ENCODE measurements at regions not wholly inside any gene's neighbourhood (a gene's known extent, or its start where the extent isn't known, plus 50 kb on each side); places are given as distances from the start of the nearest gene placed in this dataset.

GRCh38 chr13:62168891-62169290, 753.2 kb upstream of the PCDH20 start:
- ChIA-PET CTCF (no interaction called here), POLR2A (no interaction called here)
- no peak overlapping the region for H3K27ac ChIP-seq (ENCODE audit: insufficient read depth, low read depth, low read length)
- no peaks in the 10 kb centered on the region for H3K79me2 ChIP-seq (ENCODE audit: control insufficient read depth, insufficient read depth, low read length)
- FAIRE-seq, result no peak
- TF ChIP-seq POLR2A (IDR thresholded peaks at IDR 0.05; ENCODE audit: low read depth, low read length), result no peak
- TF ChIP-seq JUN (IDR thresholded peaks at IDR 0.05; ENCODE audit: borderline replicate concordance, insufficient read depth, insufficient read length, low read depth), result no peak
- TF ChIP-seq FOS (IDR thresholded peaks at IDR 0.05; ENCODE audit: borderline replicate concordance, insufficient read depth, low read length), result no peak
- no peak for TF ChIP-seq EZH2 (IDR thresholded peaks at IDR 0.05; ENCODE audit: borderline replicate concordance, low read depth, low read length, severe bottlenecking)
- TF ChIP-seq MYC (IDR thresholded peaks at IDR 0.05; ENCODE audit: low read depth, low read length), result no peak
- no peak for TF ChIP-seq MAX (IDR thresholded peaks at IDR 0.05; ENCODE audit: insufficient read depth, insufficient read length)
- no peak overlapping the region for H3K4me3 ChIP-seq (replicated peaks in 1 of 3; ENCODE audit: insufficient read depth in 1 of 3, low read depth in 1 of 3, low read length in 3 of 3)
- no peaks in the 10 kb centered on the region for H3K9me1 ChIP-seq (replicated peaks; ENCODE audit: control insufficient read depth, extremely low read depth, insufficient read depth, low read length)
- H3K4me1 ChIP-seq (ENCODE audit: control insufficient read depth, extremely low read depth, insufficient read depth, low read length), result no peaks in the 10 kb centered on the region
- no peaks in the 10 kb centered on the region for H4K20me1 ChIP-seq (replicated peaks; ENCODE audit: control insufficient read depth, extremely low read depth, insufficient read depth, low read length)
- H2AFZ ChIP-seq (ENCODE audit: low read depth, low read length), result no peak overlapping the region
- no peak for DNase-seq (ENCODE audit: low read depth, low spot score)
- no TSS peak for BruUV-seq (replicated peaks)
- H3K36me3 ChIP-seq (ENCODE audit: control insufficient read depth in 2 of 2, extremely low read depth in 1 of 2, insufficient read depth in 2 of 2, low read length in 2 of 2), result no peaks in the 10 kb centered on the region
- no peak overlapping the region for H3K9ac ChIP-seq (replicated peaks; ENCODE audit: extremely low read depth, insufficient read depth, low read length)
- no peaks in the 10 kb centered on the region for H3K9me3 ChIP-seq (replicated peaks; ENCODE audit: control insufficient read depth, insufficient read depth, low read length)
- no peak overlapping the region for H3K4me2 ChIP-seq (ENCODE audit: insufficient read depth, low read length)
- intact Hi-C loops (cut with micrococcal nuclease) (no loop called here), dilution Hi-C loops (cut with MboI; ENCODE audit: extremely low pct_ligation_motif_present, low sequenced_read_pairs) (no loop called here)
- H3K27me3 ChIP-seq (ENCODE audit: control insufficient read depth in 2 of 2, insufficient read depth in 2 of 2, low read length in 2 of 2), result no peaks in the 10 kb centered on the region

- no peak for DNase-seq (ENCODE audit: low read depth, low spot score)
- Histone ChIP-seq H3K27me3 (ENCODE audit: control insufficient read depth in 2 of 2, insufficient read depth in 2 of 2, low read length in 2 of 2) (no peaks in the 10 kb centered on the region), H3K4me3 (replicated peaks in 1 of 3; ENCODE audit: insufficient read depth in 1 of 3, low read depth in 1 of 3, low read length in 3 of 3) (no peak overlapping the region), H2AFZ (ENCODE audit: low read depth, low read length) (no peak overlapping the region), H3K4me1 (ENCODE audit: control insufficient read depth, extremely low read depth, insufficient read depth, low read length) (no peaks in the 10 kb centered on the region), H4K20me1 (replicated peaks; ENCODE audit: control insufficient read depth, extremely low read depth, insufficient read depth, low read length) (no peaks in the 10 kb centered on the region), H3K9ac (replicated peaks; ENCODE audit: extremely low read depth, insufficient read depth, low read length) (no peak overlapping the region), H3K9me3 (replicated peaks; ENCODE audit: control insufficient read depth, insufficient read depth, low read length) (no peaks in the 10 kb centered on the region), H3K27ac (ENCODE audit: insufficient read depth, low read depth, low read length) (no peak overlapping the region), H3K79me2 (ENCODE audit: control insufficient read depth, insufficient read depth, low read length) (no peaks in the 10 kb centered on the region), H3K9me1 (replicated peaks; ENCODE audit: control insufficient read depth, extremely low read depth, insufficient read depth, low read length) (no peaks in the 10 kb centered on the region), H3K36me3 (ENCODE audit: control insufficient read depth in 2 of 2, extremely low read depth in 1 of 2, insufficient read depth in 2 of 2, low read length in 2 of 2) (no peaks in the 10 kb centered on the region), H3K4me2 (ENCODE audit: insufficient read depth, low read length) (no peak overlapping the region)
- POLR2A ChIA-PET, result no interaction called here
- intact Hi-C loops (cut with micrococcal nuclease), result no loop called here
- CTCF ChIA-PET, result no interaction called here
- BruUV-seq (replicated peaks), result no TSS peak
- no peak for FAIRE-seq
- TF ChIP-seq GATA2 (IDR thresholded peaks at IDR 0.05; ENCODE audit: insufficient read depth, insufficient read length, low read depth, low read length), result no peak
- no peak for TF ChIP-seq MYC (IDR thresholded peaks at IDR 0.05; ENCODE audit: low read depth, low read length)
- no peak for TF ChIP-seq POLR2A (IDR thresholded peaks at IDR 0.05; ENCODE audit: low read depth, low read length)
- no peak for TF ChIP-seq JUN (IDR thresholded peaks at IDR 0.05; ENCODE audit: borderline replicate concordance, insufficient read depth, insufficient read length, low read depth)
- no peak for TF ChIP-seq MAX (IDR thresholded peaks at IDR 0.05; ENCODE audit: insufficient read depth, insufficient read length)
- TF ChIP-seq FOS (IDR thresholded peaks at IDR 0.05; ENCODE audit: borderline replicate concordance, insufficient read depth, low read length), result no peak
- TF ChIP-seq CTCF (IDR thresholded peaks at IDR 0.05; ENCODE audit: extremely low read depth in 1 of 2, insufficient read depth in 1 of 2, low read depth in 1 of 2, low read length in 2 of 2), result no peak
- TF ChIP-seq POLR2AphosphoS5 (IDR thresholded peaks at IDR 0.05; ENCODE audit: insufficient read depth, low read depth, low read length), result no peak
- no peak for TF ChIP-seq EZH2 (IDR thresholded peaks at IDR 0.05; ENCODE audit: borderline replicate concordance, low read depth, low read length, severe bottlenecking)
- dilution Hi-C loops (cut with MboI; ENCODE audit: extremely low pct_ligation_motif_present, low sequenced_read_pairs), result no loop called here
Measured at GRCh38 chr13:62167650-62168172, 752.1 kb upstream of the PCDH20 start.

Data from endothelial cell of umbilical vein (primary cell).